A549 (cell line): ENCODE measurements at regions not wholly inside any gene's neighbourhood (a gene's known extent, or its start where the extent isn't known, plus 50 kb on each side); places are given as distances from the start of the nearest gene placed in this dataset.

Source experiments
- ATAC-seq, 2 experiments: fragments of 200-7000 bp in 1 of 2; fragments of >200 bp in 1 of 2; cut with Nextera tagmentation in 1 of 2; cut with Tn5 transposase in 1 of 2; 3 replicates each; pipeline versions ENCODE4 v1.8.0 to v1.9.1; 2018 to 2020; ENCODE audit warnings: mild to moderate bottlenecking in 1 of 2, moderate library complexity in 1 of 2
- CTCF ChIA-PET: fragments of 300-600 bp; sonication (Branson Sonifier 250); formaldehyde crosslinking; extraction: SDS; loops from one replicate; lab custom pipeline; 2021; ENCODE audit warnings: antibody characterized with exemption, inconsistent platforms; lab: Yijun Ruan, JAX
- POLR2A ChIA-PET: fragments of 350-600 bp; formaldehyde crosslinking; extraction: SDS; loops from one replicate; lab custom pipeline; 2021; ENCODE audit warnings: antibody characterized with exemption, inconsistent platforms; lab: Yijun Ruan, JAX
- DNase-seq, 2 experiments: peaks; one replicate each; pipeline versions ENCODE4 v3.0.0 to v3.0.0-alpha.2; 2011 to 2016; ENCODE audit warnings: low read depth in 1 of 2, low spot score in 1 of 2
- FAIRE-seq: peaks from 2 replicates; lab custom pipeline; 2011; peaks lifted over from hg19 to GRCh38; lab: Jason Lieb, UNC
- H3K27ac ChIP-seq, 2 experiments: fragments of >200 bp; sonication (Bioruptor Twin); formaldehyde crosslinking; 3 replicates each; pipeline ENCODE4 v1.5.1; 2016 to 2017
- H3K4me1 ChIP-seq: fragments of >200 bp; sonication (Bioruptor Twin); formaldehyde crosslinking; 3 replicates; pipeline ENCODE4 v1.6.1; 2016
- H3K4me2 ChIP-seq: fragments of >200 bp; sonication (Bioruptor Twin); formaldehyde crosslinking; 3 replicates; pipeline ENCODE4 v1.6.1; 2016
- H3K4me3 ChIP-seq: fragments of >200 bp; sonication (Bioruptor Twin); formaldehyde crosslinking; 3 replicates; pipeline ENCODE4 v1.5.1; 2016
- H3K9me3 ChIP-seq: fragments of >200 bp; sonication (Bioruptor Twin); formaldehyde crosslinking; 3 replicates; pipeline ENCODE4 v1.6.1; 2016
- CBX2 ChIP-seq: fragments of 200-600 bp; sonication (generic); IDR thresholded peaks from 2 replicates; pipeline ENCODE4 v1.6.1; 2016; ENCODE audit warnings: low read depth, mild to moderate bottlenecking, borderline replicate concordance
- CHD2 ChIP-seq: fragments of 150-350 bp; IDR thresholded peaks from 2 replicates; pipeline ENCODE4 v1.6.1; 2014; ENCODE audit warnings: low read length; ENCODE audit not compliant: partially characterized antibody
- CHD4 ChIP-seq: fragments of 200-600 bp; sonication (generic); IDR thresholded peaks from 2 replicates; pipeline ENCODE4 v1.6.1; 2016; ENCODE audit warnings: antibody characterized with exemption, mild to moderate bottlenecking, borderline replicate concordance
- FOXS1 ChIP-seq: fragments of 250-450 bp; sonication (Bioruptor Pico); IDR thresholded peaks from 2 replicates; pipeline ENCODE4 v1.5.0; 2020; ENCODE audit warnings: mild to moderate bottlenecking, moderate library complexity
- HEYL ChIP-seq: fragments of 250-450 bp; sonication (Bioruptor Pico); IDR thresholded peaks from 2 replicates; pipeline ENCODE4 v1.8.0; 2021; ENCODE audit warnings: mild to moderate bottlenecking, moderate library complexity
- HOXB5 ChIP-seq: fragments of 250-450 bp; sonication (Bioruptor Pico); IDR thresholded peaks from 2 replicates; pipeline ENCODE4 v1.5.0; 2020; ENCODE audit warnings: mild to moderate bottlenecking, moderate library complexity
- JUN ChIP-seq, 2 experiments: fragments of >200 bp; sonication (Bioruptor Twin); formaldehyde crosslinking; IDR thresholded peaks; 2 replicates in 1 of 2; 3 replicates in 1 of 2; pipeline ENCODE4 v1.6.1; 2016 to 2017
- JUNB ChIP-seq: fragments of >200 bp; sonication (Bioruptor Twin); formaldehyde crosslinking; IDR thresholded peaks from 2 replicates; pipeline ENCODE4 v1.6.1; 2016
- KDM1A ChIP-seq: fragments of 200-600 bp; sonication (generic); IDR thresholded peaks from 2 replicates; pipeline ENCODE4 v1.6.1; 2016; ENCODE audit warnings: low read depth, mild to moderate bottlenecking
- MYC ChIP-seq: IDR thresholded peaks from 2 replicates; pipeline ENCODE4 v1.6.1; 2012; ENCODE audit warnings: mild to moderate bottlenecking, inconsistent platforms, low read length, improper control_type of control experiment, borderline replicate concordance
- NFE2L2 ChIP-seq: fragments of 150-350 bp; conservative IDR thresholded peaks from 2 replicates; pipeline ENCODE4 v1.6.1; 2014; ENCODE audit warnings: low read length
- PHF8 ChIP-seq: fragments of 200-600 bp; sonication (generic); IDR thresholded peaks from 2 replicates; pipeline ENCODE4 v1.6.1; 2016; ENCODE audit warnings: low read depth, mild to moderate bottlenecking, antibody characterized with exemption, moderate library complexity, borderline replicate concordance
- REST ChIP-seq: fragments of 200-600 bp; sonication (generic); IDR thresholded peaks from 2 replicates; pipeline ENCODE4 v1.6.1; 2016; ENCODE audit warnings: antibody characterized with exemption, mild to moderate bottlenecking, moderate library complexity
- RFX5 ChIP-seq: fragments of 450-650 bp; IDR thresholded peaks from 2 replicates; pipeline ENCODE4 v1.7.1; 2014; ENCODE audit warnings: antibody characterized with exemption, mild to moderate bottlenecking, moderate library complexity
- SMC3 ChIP-seq: fragments of >200 bp; sonication (Bioruptor Twin); formaldehyde crosslinking; IDR thresholded peaks from 3 replicates; pipeline ENCODE4 v1.6.1; 2018; ENCODE audit warnings: inconsistent platforms
- SREBF2 ChIP-seq: fragments of 450-650 bp; IDR thresholded peaks from 2 replicates; pipeline ENCODE4 v1.6.1; 2014; ENCODE audit warnings: mild to moderate bottlenecking, moderate library complexity
- TP53 ChIP-seq: fragments of 250-450 bp; sonication (Bioruptor Pico); IDR thresholded peaks from 2 replicates; pipeline ENCODE4 v1.5.0; 2021; ENCODE audit warnings: mild to moderate bottlenecking, moderate library complexity
- ZC3H11A ChIP-seq: fragments of 450-650 bp; IDR thresholded peaks from 2 replicates; pipeline ENCODE4 v1.6.1; 2014; ENCODE audit warnings: antibody characterized with exemption, mild to moderate bottlenecking
- ZFP36 ChIP-seq: fragments of 450-650 bp; IDR thresholded peaks from 2 replicates; pipeline ENCODE4 v1.6.1; 2014; ENCODE audit warnings: borderline replicate concordance; ENCODE audit not compliant: partially characterized antibody
- ZSCAN20 ChIP-seq: fragments of 250-450 bp; sonication (Bioruptor Pico); IDR thresholded peaks from 2 replicates; pipeline ENCODE4 v1.8.0; 2022; ENCODE audit warnings: mild to moderate bottlenecking, moderate library complexity
- WGBS: methylation state at CpG from one replicate; pipeline ENCODE4 v1.1.6; 2017; ENCODE audit errors: missing lambda C conversion rate; 5-methylcytosine and 5-hydroxymethylcytosine counted together
- TF ChIP-seq, protein P1 (sequence below): IDR thresholded peaks from 2 replicates; pipeline ENCODE4 v1.6.1; 2012; ENCODE audit warnings: low read depth, borderline replicate concordance
- TF ChIP-seq, protein P2 (sequence below): fragments of 150-350 bp; IDR thresholded peaks from 2 replicates; pipeline ENCODE4 v1.6.1; 2014; ENCODE audit warnings: low read depth, mild to moderate bottlenecking, low read length
- TF ChIP-seq, protein P3 (sequence below): IDR thresholded peaks from 2 replicates; pipeline ENCODE4 v1.6.1; 2012

DNA sequence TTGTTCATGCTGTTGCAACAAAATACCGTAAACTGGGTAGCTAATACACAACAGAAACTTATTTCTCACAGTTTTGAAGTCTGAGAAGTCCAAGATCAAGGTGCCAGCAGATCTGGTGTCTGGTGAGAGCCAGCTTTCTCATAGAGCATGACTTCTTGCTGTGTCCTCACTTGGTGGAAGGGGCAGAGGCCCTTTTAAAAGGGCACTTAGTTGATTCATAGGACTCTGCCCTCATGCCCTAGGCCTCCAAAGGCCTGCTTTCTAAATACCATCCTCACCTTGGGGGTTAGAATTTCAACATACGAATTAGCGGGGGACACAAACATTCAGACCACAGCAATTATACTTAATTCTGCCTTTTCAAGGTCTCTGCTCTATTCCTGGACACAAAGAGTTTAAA is 52.3 kb upstream of the FDX1 start:
- WGBS: 89% methylated on average over 3 of the region's 3 CpGs
- CTCF ChIA-PET: interaction anchor here (0.6 to 1.7 kb wide), 18 partner anchors 9 to 314 kb away, joined by 3 to 28 read pairs (median 3); no protein-coding TSS in a partner anchor
- peak overlapping the region; percentile 69 for H3K4me2 ChIP-seq

DNA sequence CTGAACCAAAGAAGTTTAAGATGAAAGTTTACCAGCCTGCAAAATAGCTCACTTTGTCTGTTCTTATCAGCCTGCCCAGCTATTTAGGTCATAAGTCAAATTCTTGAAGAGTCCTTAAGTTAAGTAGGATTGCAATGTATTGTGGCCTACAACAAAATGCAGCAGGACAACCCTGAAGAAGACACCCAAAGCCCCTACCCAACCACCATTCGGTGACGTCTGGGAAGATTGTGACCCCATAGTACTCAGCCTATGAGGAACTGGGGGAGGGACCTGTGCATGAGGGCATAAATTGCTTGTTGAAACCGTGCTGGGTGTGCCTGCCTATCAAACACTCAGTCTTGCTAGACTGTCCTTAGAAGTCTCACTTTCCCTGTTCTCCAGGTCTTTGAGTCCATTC is 50.5 kb upstream of the FDX1 start:
- DNase-seq: no peak
- POLR2A ChIA-PET: no interaction called here

More for the DNA sequence above, 52.3 kb upstream of the FDX1 start:
- ATAC-seq (no peak), FAIRE-seq (no peak), DNase-seq (no peak)
- H3K9me3 ChIP-seq: no peaks in the 10 kb centered on the region
- peaks cover 46% of the 10 kb centered on the region for H3K4me1 ChIP-seq
- TF ChIP-seq PHF8 (no peak), SREBF2 (no peak), TP53 (CRISPR knock-in tag) (no peak), SMC3 (no peak), ZC3H11A (no peak), CBX2 (no peak), JUN (IDR thresholded peaks at IDR 0.05) (no peak)
- TF ChIP-seq, protein P1, sequence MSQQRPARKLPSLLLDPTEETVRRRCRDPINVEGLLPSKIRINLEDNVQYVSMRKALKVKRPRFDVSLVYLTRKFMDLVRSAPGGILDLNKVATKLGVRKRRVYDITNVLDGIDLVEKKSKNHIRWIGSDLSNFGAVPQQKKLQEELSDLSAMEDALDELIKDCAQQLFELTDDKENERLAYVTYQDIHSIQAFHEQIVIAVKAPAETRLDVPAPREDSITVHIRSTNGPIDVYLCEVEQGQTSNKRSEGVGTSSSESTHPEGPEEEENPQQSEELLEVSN: no peak
- H3K27ac ChIP-seq: peak overlapping the region; percentile 63 to 74; a peak in 5 of 6 replicates
- H3K4me3 ChIP-seq: no peak overlapping the region
- POLR2A ChIA-PET: no interaction called here

More for the DNA sequence above, 50.5 kb upstream of the FDX1 start:
- CTCF ChIA-PET: no interaction called here
- ATAC-seq (no peak), FAIRE-seq (no peak)
- TF ChIP-seq MYC: no peak
- TF ChIP-seq CHD4: no peak
- TF ChIP-seq ZFP36: no peak
- no peak for TF ChIP-seq RFX5
- TF ChIP-seq NFE2L2: no peak
- TF ChIP-seq REST: no peak
- TF ChIP-seq HEYL (CRISPR knock-in tag): no peak
- TF ChIP-seq CHD2: no peak
- TF ChIP-seq TP53 (CRISPR knock-in tag): no peak
- TF ChIP-seq, protein P2, sequence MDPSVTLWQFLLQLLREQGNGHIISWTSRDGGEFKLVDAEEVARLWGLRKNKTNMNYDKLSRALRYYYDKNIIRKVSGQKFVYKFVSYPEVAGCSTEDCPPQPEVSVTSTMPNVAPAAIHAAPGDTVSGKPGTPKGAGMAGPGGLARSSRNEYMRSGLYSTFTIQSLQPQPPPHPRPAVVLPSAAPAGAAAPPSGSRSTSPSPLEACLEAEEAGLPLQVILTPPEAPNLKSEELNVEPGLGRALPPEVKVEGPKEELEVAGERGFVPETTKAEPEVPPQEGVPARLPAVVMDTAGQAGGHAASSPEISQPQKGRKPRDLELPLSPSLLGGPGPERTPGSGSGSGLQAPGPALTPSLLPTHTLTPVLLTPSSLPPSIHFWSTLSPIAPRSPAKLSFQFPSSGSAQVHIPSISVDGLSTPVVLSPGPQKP: no peak
- no peak for TF ChIP-seq HOXB5 (CRISPR knock-in tag)
- TF ChIP-seq JUNB: no peak
- TF ChIP-seq JUN (IDR thresholded peaks at IDR 0.05): no peak
- TF ChIP-seq FOXS1 (CRISPR knock-in tag): no peak
- no peak for TF ChIP-seq ZSCAN20 (CRISPR knock-in tag)
- no peak for TF ChIP-seq KDM1A
- TF ChIP-seq, protein P3, sequence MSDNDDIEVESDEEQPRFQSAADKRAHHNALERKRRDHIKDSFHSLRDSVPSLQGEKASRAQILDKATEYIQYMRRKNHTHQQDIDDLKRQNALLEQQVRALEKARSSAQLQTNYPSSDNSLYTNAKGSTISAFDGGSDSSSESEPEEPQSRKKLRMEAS: no peak
- no peak overlapping the region for H3K4me3 ChIP-seq
- no peak overlapping the region for H3K4me2 ChIP-seq
- peaks cover 28% of the 10 kb centered on the region for H3K4me1 ChIP-seq
- no peaks in the 10 kb centered on the region for H3K9me3 ChIP-seq
- peak overlapping the region in 1 of 2 experiments; percentile 42; a peak in 2 of 6 replicates for H3K27ac ChIP-seq
- 19% methylated on average over 1 of the region's 3 CpGs for WGBS
